ENCODE measurements at regions not wholly inside any gene's neighbourhood (a gene's known extent, or its start where the extent isn't known, plus 50 kb on each side); places are given as distances from the start of the nearest gene placed in this dataset.

DNA sequence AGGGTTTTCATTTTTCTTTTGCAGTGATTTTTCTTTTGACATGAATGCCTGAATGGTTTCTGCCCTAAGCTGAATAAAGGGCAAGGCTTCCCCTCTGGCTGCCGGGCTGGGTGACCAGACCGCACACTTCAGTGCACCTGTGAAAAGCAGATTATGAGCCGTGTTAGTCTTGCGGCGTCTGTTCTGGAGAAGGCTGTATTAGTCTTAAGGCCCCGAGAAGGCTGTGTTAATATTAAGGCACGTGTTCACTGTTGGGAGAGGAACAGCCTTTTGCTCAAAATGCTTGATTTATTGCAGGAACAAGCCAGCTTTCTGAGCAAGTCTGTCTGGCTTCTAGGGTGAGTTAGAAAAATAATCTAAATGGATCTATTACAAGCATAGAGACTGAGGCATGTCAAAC is 54.7 kb upstream of the DNAH14 start:
- no peak for TF ChIP-seq JUND (IDR thresholded peaks at IDR 0.05; ENCODE audit: low read depth)
- DNase-seq (ENCODE audit: low read depth in 1 of 2, low spot score in 1 of 2), result no peak
- in situ Hi-C loops (cut with HindIII; ENCODE audit: low pct_unique_long_range_greater_than_20kb, low sequenced_read_pairs), result no loop called here

DNA sequence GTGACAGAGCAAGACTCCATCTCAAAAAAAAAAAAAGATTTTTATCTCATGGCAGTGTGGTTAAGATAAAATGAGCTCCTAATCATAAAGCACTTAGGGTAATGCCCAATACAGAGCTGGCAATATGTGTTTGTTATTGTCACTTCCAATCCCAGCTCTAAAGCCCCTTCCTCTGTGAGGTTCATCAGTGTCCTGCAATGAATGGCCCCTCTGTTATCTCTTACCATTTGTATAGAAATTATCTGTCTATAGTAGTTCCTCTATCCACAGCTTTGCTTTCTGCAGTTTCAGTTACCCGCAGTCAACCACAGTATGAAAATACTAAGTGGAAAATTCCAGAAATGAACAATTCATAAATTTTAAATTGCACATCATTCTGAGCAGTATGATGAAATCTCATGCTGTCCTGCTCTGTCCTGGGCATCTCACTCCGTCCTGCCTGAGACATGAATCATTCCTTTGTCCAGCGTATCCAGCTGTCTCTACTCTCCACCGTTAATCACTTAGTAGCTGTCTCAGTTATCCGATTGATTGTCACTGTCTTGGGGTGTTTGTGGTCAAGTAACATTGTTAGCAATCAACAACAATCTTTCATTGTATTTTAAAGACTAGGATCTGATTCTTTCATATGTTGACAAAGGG is 50.2 kb upstream of the DNAH14 start:
- TF ChIP-seq JUND (IDR thresholded peaks at IDR 0.05; ENCODE audit: low read depth), result no peak
- in situ Hi-C loops (cut with HindIII; ENCODE audit: low pct_unique_long_range_greater_than_20kb, low sequenced_read_pairs), result no loop called here
- no peak for DNase-seq (ENCODE audit: low read depth in 1 of 2, low spot score in 1 of 2)

All from T47D (cell line).